ENCODE measurements at regions not wholly inside any gene's neighbourhood (a gene's known extent, or its start where the extent isn't known, plus 50 kb on each side); places are given as distances from the start of the nearest gene placed in this dataset.

DNA sequence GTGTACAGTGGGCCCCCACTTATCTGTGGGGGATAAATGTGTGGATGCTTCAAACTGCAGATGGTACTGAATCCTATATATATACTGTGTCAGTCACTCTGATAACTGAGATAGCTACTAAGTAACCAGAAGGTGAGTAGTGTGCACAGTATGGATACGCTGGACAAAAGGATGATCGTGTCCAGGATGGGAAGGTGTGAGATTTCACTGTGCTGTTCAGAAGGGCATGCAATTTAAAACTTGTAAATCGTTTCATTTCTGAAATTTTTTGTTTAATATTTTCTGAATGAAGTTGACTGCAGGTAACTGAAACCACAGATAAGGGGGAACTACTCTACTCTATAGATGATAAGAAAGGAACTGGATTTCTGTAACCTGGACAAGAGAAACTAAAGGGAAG is 52.1 kb upstream of the SESN3 start:
- no peak overlapping the region for H3K27ac Mint-ChIP-seq
- 100% methylated on average over 2 of the region's 3 CpGs for WGBS (ENCODE audit: insufficient coverage)
- intact Hi-C loops (cut with micrococcal nuclease) = loop anchor here (5.0 kb wide), 1 partner anchor 36 kb away; no protein-coding TSS in a partner anchor
- H3K79me2 ChIP-seq (ENCODE audit: control insufficient read depth, insufficient read depth, low read length) = no peaks in the 10 kb centered on the region
- H4K20me1 ChIP-seq (ENCODE audit: control insufficient read depth, insufficient read depth, low read length, poor library complexity, severe bottlenecking) = no peaks in the 10 kb centered on the region
- no peak overlapping the region for H3K4me2 ChIP-seq (replicated peaks; ENCODE audit: low read depth, low read length, poor library complexity, severe bottlenecking)
- H3K9ac ChIP-seq (ENCODE audit: low read length) = no peak overlapping the region
- H3K27ac ChIP-seq (ENCODE audit: low read length in 2 of 2) = no peak overlapping the region
- peaks cover 23 to 35% of the 10 kb centered on the region in 2 donors for H3K4me1 ChIP-seq (ENCODE audit: control insufficient read depth in 2 of 2, insufficient read depth in 2 of 2, low read length in 2 of 2)
- ChIA-PET POLR2A (interaction anchor here (0.5 kb wide), 1 partner anchor 32 kb away, joined by 4 read pairs; no protein-coding TSS in a partner anchor), CTCF (interaction anchor here (0.6 kb wide), 2 partner anchors 32 to 121 kb away, joined by 3 to 4 read pairs; no protein-coding TSS in a partner anchor)
- TF ChIP-seq EZH2 (IDR thresholded peaks at IDR 0.05; ENCODE audit: borderline replicate concordance, insufficient read depth, low read depth, low read length, poor library complexity, severe bottlenecking) = no peak
- TF ChIP-seq, protein P1, sequence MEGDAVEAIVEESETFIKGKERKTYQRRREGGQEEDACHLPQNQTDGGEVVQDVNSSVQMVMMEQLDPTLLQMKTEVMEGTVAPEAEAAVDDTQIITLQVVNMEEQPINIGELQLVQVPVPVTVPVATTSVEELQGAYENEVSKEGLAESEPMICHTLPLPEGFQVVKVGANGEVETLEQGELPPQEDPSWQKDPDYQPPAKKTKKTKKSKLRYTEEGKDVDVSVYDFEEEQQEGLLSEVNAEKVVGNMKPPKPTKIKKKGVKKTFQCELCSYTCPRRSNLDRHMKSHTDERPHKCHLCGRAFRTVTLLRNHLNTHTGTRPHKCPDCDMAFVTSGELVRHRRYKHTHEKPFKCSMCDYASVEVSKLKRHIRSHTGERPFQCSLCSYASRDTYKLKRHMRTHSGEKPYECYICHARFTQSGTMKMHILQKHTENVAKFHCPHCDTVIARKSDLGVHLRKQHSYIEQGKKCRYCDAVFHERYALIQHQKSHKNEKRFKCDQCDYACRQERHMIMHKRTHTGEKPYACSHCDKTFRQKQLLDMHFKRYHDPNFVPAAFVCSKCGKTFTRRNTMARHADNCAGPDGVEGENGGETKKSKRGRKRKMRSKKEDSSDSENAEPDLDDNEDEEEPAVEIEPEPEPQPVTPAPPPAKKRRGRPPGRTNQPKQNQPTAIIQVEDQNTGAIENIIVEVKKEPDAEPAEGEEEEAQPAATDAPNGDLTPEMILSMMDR (IDR thresholded peaks at IDR 0.05) = no peak
- no peaks in the 10 kb centered on the region for H3K27me3 Mint-ChIP-seq
- ATAC-seq (ENCODE audit: low read depth) (no peak), DNase-seq (no peak)
- no peak overlapping the region for H3K4me3 ChIP-seq (ENCODE audit: control extremely low read depth in 1 of 5, extremely low read depth in 1 of 5, insufficient read depth in 1 of 5, low read depth in 2 of 5, low read length in 4 of 5)
- no peaks in the 10 kb centered on the region for H3K27me3 ChIP-seq (replicated peaks in 1 of 4; ENCODE audit: control extremely low read depth in 1 of 4, control insufficient read depth in 3 of 4, insufficient read depth in 4 of 4, low read length in 3 of 4)
- no peaks in the 10 kb centered on the region for H3K9me3 ChIP-seq (ENCODE audit: control extremely low read depth in 1 of 3, control insufficient read depth in 2 of 3, insufficient read depth in 1 of 3, low read length in 2 of 3)
- H3K9me3 Mint-ChIP-seq (ENCODE audit: insufficient read depth) = no peaks in the 10 kb centered on the region
- no peak overlapping the region for H3K4me3 Mint-ChIP-seq
- H2AFZ ChIP-seq (ENCODE audit: insufficient read depth, low read depth, low read length, poor library complexity, severe bottlenecking) = no peak overlapping the region
- no peaks in the 10 kb centered on the region for H3K36me3 ChIP-seq (replicated peaks in 1 of 2; ENCODE audit: control extremely low read depth in 1 of 2, control insufficient read depth in 1 of 2, extremely low read depth in 1 of 2, insufficient read depth in 2 of 2, low read length in 1 of 2)
- peaks cover 40% of the 10 kb centered on the region for H3K4me1 Mint-ChIP-seq

DNA sequence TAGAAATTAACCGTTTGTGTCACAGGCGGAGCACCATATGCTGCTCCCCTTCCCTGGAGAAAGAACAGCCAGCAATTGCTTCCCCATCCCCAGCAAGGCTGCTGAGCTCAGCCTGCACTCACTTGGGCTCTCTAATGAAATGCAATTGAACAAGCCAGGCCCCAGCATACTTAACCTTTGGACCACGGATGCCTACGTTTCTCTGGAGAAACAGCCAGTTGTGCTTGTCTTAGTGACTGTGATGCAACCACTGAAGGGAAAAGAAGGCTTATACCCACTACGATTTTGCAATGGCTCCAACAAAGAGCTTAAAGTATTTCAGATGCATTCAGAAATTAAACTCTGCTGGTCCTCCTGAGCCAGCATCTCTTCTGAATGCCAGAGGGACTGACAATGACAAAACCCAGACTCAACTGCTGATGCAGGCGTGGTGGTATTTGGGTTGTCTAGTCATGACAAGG is 51.3 kb upstream of the SESN3 start:
- H3K9ac ChIP-seq (ENCODE audit: low read length) = no peak overlapping the region
- DNase-seq (no peak), ATAC-seq (ENCODE audit: low read depth) (no peak)
- H3K4me2 ChIP-seq (replicated peaks; ENCODE audit: low read depth, low read length, poor library complexity, severe bottlenecking) = no peak overlapping the region
- H3K9me3 ChIP-seq (ENCODE audit: control extremely low read depth in 1 of 3, control insufficient read depth in 2 of 3, insufficient read depth in 1 of 3, low read length in 2 of 3) = no peaks in the 10 kb centered on the region
- POLR2A ChIA-PET = no interaction called here
- H4K20me1 ChIP-seq (ENCODE audit: control insufficient read depth, insufficient read depth, low read length, poor library complexity, severe bottlenecking) = no peaks in the 10 kb centered on the region
- Mint-ChIP-seq H3K4me1 (peaks cover 40% of the 10 kb centered on the region), H3K9me3 (ENCODE audit: insufficient read depth) (no peaks in the 10 kb centered on the region), H3K4me3 (no peak overlapping the region), H3K27me3 (no peaks in the 10 kb centered on the region), H3K27ac (no peak overlapping the region)
- H3K79me2 ChIP-seq (ENCODE audit: control insufficient read depth, insufficient read depth, low read length) = no peaks in the 10 kb centered on the region
- CTCF ChIA-PET = interaction anchor here (0.6 to 1.8 kb wide), 3 partner anchors 14 to 423 kb away, joined by 3 to 4 read pairs (median 4); no protein-coding TSS in a partner anchor
- no peak for TF ChIP-seq EZH2 (IDR thresholded peaks at IDR 0.05; ENCODE audit: borderline replicate concordance, insufficient read depth, low read depth, low read length, poor library complexity, severe bottlenecking)
- TF ChIP-seq, protein P1 (IDR thresholded peaks at IDR 0.05) = no peak
- no peak overlapping the region for H3K27ac ChIP-seq (ENCODE audit: low read length in 2 of 2)
- intact Hi-C loops (cut with micrococcal nuclease) = loop anchor here (5.0 kb wide), 1 partner anchor 35 kb away; no protein-coding TSS in a partner anchor
- H3K4me1 ChIP-seq (ENCODE audit: control insufficient read depth in 2 of 2, insufficient read depth in 2 of 2, low read length in 2 of 2) = peaks cover 23 to 35% of the 10 kb centered on the region in 2 donors
- 98% methylated on average over 5 of the region's 6 CpGs for WGBS (ENCODE audit: insufficient coverage)
- no peaks in the 10 kb centered on the region for H3K27me3 ChIP-seq (replicated peaks in 1 of 4; ENCODE audit: control extremely low read depth in 1 of 4, control insufficient read depth in 3 of 4, insufficient read depth in 4 of 4, low read length in 3 of 4)
- no peak overlapping the region for H2AFZ ChIP-seq (ENCODE audit: insufficient read depth, low read depth, low read length, poor library complexity, severe bottlenecking)
- no peak overlapping the region for H3K4me3 ChIP-seq (ENCODE audit: control extremely low read depth in 1 of 5, extremely low read depth in 1 of 5, insufficient read depth in 1 of 5, low read depth in 2 of 5, low read length in 4 of 5)
- H3K36me3 ChIP-seq (replicated peaks in 1 of 2; ENCODE audit: control extremely low read depth in 1 of 2, control insufficient read depth in 1 of 2, extremely low read depth in 1 of 2, insufficient read depth in 2 of 2, low read length in 1 of 2) = no peaks in the 10 kb centered on the region

All from B cell (primary cell).